ENCODE measurements at regions not wholly inside any gene's neighbourhood (a gene's known extent, or its start where the extent isn't known, plus 50 kb on each side); places are given as distances from the start of the nearest gene placed in this dataset.

DNA sequence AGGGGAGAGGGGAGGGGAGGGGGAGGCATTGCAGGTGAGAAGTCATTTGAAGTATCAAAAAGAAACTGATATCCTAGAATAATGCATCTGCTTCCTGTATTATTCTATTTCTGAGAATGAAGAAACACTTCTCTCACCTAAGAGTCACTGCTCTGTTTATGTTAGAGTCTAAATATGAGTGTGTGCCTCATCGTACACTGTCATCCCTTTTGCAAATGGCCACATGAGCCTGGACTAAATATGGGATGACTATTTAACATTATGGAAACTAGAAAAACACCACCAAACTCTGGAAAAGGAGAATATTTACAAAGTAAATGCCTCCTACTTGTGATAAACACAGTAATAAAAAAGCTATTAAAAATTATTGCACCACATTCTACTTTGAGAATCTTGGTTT lies 146.4 kb upstream of the NOCT start:
- TF ChIP-seq FOXM1 (IDR thresholded peaks at IDR 0.05; ENCODE audit: borderline replicate concordance, low read depth) (no peak), YY1 (IDR thresholded peaks at IDR 0.05; ENCODE audit: low read depth) (no peak), TEAD4 (IDR thresholded peaks at IDR 0.05) (no peak), ZBTB7A (IDR thresholded peaks at IDR 0.05; ENCODE audit: low read depth) (no peak), EGR1 (IDR thresholded peaks at IDR 0.05) (no peak), EP300 (IDR thresholded peaks at IDR 0.05; ENCODE audit: borderline replicate concordance) (no peak), RAD21 (IDR thresholded peaks at IDR 0.05; ENCODE audit: low read depth) (no peak), CREB1 (IDR thresholded peaks at IDR 0.05; ENCODE audit: low read depth) (no peak), TAF1 (IDR thresholded peaks at IDR 0.05; ENCODE audit: low read depth) (no peak)
- TF ChIP-seq, protein P1, sequence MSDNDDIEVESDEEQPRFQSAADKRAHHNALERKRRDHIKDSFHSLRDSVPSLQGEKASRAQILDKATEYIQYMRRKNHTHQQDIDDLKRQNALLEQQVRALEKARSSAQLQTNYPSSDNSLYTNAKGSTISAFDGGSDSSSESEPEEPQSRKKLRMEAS (IDR thresholded peaks at IDR 0.05), result no peak

DNA sequence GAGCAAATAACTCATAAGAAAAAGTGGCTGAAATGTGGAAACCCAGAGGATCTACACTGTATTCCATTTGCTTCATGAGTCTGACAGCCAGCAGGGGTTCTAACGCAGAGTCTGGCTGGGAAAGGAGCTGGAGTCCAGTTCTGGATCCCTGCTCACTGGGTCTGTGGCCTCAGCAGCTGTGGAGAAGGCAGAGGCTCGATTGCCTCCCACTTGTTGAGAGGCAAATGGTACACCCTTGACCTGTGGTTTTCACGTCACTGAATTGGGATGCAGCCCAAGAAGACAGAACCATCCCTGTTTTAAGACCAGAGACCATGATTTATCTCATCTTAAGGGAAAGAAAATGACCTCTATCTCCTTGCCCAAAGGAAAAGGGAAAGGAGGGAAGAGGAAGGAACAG lies 147.0 kb upstream of the NOCT start:
- TF ChIP-seq YY1 (IDR thresholded peaks at IDR 0.05; ENCODE audit: low read depth) (no peak), CEBPB (IDR thresholded peaks at IDR 0.05) (no peak), TCF12 (IDR thresholded peaks at IDR 0.05; ENCODE audit: low read depth) (no peak), ZBTB7A (IDR thresholded peaks at IDR 0.05; ENCODE audit: low read depth) (no peak)

DNA sequence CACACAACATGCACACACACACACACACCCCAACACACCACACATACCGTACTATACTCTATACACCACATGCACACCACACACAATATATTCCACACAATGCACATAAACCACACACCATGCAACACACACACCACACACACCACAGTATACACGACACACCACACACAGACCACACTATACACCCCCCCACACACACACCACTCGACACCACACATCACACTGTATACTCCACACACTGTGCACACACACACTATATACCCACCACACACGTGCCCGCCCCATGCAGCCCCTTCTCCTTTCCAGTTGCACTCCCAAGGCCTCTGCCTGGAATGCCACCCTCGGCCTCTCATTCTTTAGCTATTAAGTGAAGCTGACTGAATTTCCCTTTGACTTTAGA lies 148.2 kb upstream of the NOCT start:
- no peak for TF ChIP-seq CREB1 (IDR thresholded peaks at IDR 0.05; ENCODE audit: low read depth)
- TF ChIP-seq TCF12 (IDR thresholded peaks at IDR 0.05; ENCODE audit: low read depth), result no peak
- no peak for TF ChIP-seq EGR1 (IDR thresholded peaks at IDR 0.05)
- no peak for TF ChIP-seq FOXM1 (IDR thresholded peaks at IDR 0.05; ENCODE audit: borderline replicate concordance, low read depth)
- TF ChIP-seq, protein P1 (IDR thresholded peaks at IDR 0.05), result no peak
- TF ChIP-seq, protein P2, sequence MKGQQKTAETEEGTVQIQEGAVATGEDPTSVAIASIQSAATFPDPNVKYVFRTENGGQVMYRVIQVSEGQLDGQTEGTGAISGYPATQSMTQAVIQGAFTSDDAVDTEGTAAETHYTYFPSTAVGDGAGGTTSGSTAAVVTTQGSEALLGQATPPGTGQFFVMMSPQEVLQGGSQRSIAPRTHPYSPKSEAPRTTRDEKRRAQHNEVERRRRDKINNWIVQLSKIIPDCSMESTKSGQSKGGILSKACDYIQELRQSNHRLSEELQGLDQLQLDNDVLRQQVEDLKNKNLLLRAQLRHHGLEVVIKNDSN (IDR thresholded peaks at IDR 0.05), result no peak

DNA sequence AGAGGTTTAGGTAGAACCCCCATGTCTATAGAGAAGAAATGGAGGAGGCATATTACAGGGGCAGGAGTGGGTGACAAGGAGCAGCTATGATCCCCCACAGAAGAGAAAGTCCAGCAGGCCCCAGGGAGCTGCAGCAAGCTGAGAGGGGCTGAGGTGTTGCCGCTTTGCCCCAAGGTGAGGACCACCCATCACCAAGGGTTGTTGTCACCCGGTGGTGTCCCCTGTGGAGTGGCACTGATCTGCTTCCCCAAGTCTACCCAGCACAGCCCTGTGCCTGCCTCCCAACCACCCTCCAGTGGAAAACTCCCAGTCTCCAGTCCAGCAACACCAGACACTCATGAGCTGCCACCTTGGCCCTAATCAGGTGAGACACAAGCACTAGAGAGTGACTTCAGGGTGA lies 149.3 kb upstream of the NOCT start:
- TF ChIP-seq, protein P1 (IDR thresholded peaks at IDR 0.05), result no peak
- no peak for TF ChIP-seq RAD21 (IDR thresholded peaks at IDR 0.05; ENCODE audit: low read depth)
- no peak for TF ChIP-seq TCF12 (IDR thresholded peaks at IDR 0.05; ENCODE audit: low read depth)
- TF ChIP-seq, protein P2 (IDR thresholded peaks at IDR 0.05), result no peak
- no peak for TF ChIP-seq NFIC (IDR thresholded peaks at IDR 0.05)
- TF ChIP-seq ZBTB7A (IDR thresholded peaks at IDR 0.05; ENCODE audit: low read depth), result no peak
- TF ChIP-seq EP300 (IDR thresholded peaks at IDR 0.05; ENCODE audit: borderline replicate concordance), result no peak
- TF ChIP-seq YY1 (IDR thresholded peaks at IDR 0.05; ENCODE audit: low read depth), result no peak
- no peak for TF ChIP-seq CREB1 (IDR thresholded peaks at IDR 0.05; ENCODE audit: low read depth)
- no peak for TF ChIP-seq FOXM1 (IDR thresholded peaks at IDR 0.05; ENCODE audit: borderline replicate concordance, low read depth)
- TF ChIP-seq CEBPB (IDR thresholded peaks at IDR 0.05), result no peak
- TF ChIP-seq EGR1 (IDR thresholded peaks at IDR 0.05), result no peak
- TF ChIP-seq TEAD4 (IDR thresholded peaks at IDR 0.05), result no peak
- TF ChIP-seq TAF1 (IDR thresholded peaks at IDR 0.05; ENCODE audit: low read depth), result no peak
- TF ChIP-seq, protein P3, sequence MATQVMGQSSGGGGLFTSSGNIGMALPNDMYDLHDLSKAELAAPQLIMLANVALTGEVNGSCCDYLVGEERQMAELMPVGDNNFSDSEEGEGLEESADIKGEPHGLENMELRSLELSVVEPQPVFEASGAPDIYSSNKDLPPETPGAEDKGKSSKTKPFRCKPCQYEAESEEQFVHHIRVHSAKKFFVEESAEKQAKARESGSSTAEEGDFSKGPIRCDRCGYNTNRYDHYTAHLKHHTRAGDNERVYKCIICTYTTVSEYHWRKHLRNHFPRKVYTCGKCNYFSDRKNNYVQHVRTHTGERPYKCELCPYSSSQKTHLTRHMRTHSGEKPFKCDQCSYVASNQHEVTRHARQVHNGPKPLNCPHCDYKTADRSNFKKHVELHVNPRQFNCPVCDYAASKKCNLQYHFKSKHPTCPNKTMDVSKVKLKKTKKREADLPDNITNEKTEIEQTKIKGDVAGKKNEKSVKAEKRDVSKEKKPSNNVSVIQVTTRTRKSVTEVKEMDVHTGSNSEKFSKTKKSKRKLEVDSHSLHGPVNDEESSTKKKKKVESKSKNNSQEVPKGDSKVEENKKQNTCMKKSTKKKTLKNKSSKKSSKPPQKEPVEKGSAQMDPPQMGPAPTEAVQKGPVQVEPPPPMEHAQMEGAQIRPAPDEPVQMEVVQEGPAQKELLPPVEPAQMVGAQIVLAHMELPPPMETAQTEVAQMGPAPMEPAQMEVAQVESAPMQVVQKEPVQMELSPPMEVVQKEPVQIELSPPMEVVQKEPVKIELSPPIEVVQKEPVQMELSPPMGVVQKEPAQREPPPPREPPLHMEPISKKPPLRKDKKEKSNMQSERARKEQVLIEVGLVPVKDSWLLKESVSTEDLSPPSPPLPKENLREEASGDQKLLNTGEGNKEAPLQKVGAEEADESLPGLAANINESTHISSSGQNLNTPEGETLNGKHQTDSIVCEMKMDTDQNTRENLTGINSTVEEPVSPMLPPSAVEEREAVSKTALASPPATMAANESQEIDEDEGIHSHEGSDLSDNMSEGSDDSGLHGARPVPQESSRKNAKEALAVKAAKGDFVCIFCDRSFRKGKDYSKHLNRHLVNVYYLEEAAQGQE (IDR thresholded peaks at IDR 0.05; ENCODE audit: low read depth), result no peak

DNA sequence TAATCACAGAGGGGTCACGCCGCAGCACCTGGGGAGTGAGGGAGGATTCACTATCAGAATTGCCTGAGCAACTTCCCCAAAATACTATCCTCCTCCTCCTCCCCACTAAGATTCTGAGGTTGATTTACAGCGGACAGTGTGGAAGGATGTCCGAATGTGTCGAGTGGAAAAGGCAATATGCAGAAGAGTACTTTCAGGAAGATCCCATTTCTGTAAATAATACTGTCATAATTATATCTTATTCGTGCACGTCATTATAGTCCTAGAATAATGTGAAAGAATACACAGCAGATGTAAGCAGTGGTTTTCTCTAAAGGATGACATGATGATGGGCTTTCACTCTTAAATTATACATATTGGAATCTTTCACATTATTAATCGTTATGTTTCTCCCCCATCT lies 149.8 kb upstream of the NOCT start:
- TF ChIP-seq ZBTB7A (IDR thresholded peaks at IDR 0.05; ENCODE audit: low read depth), result no peak
- TF ChIP-seq TAF1 (IDR thresholded peaks at IDR 0.05; ENCODE audit: low read depth), result no peak
- TF ChIP-seq EP300 (IDR thresholded peaks at IDR 0.05; ENCODE audit: borderline replicate concordance), result no peak
- TF ChIP-seq, protein P2 (IDR thresholded peaks at IDR 0.05), result no peak
- TF ChIP-seq YY1 (IDR thresholded peaks at IDR 0.05; ENCODE audit: low read depth), result no peak
- TF ChIP-seq, protein P1 (IDR thresholded peaks at IDR 0.05), result no peak
- no peak for TF ChIP-seq FOXM1 (IDR thresholded peaks at IDR 0.05; ENCODE audit: borderline replicate concordance, low read depth)
- TF ChIP-seq CREB1 (IDR thresholded peaks at IDR 0.05; ENCODE audit: low read depth), result no peak
- no peak for TF ChIP-seq EGR1 (IDR thresholded peaks at IDR 0.05)
- TF ChIP-seq, protein P3 (IDR thresholded peaks at IDR 0.05; ENCODE audit: low read depth), result no peak
- no peak for TF ChIP-seq RAD21 (IDR thresholded peaks at IDR 0.05; ENCODE audit: low read depth)
- no peak for TF ChIP-seq TEAD4 (IDR thresholded peaks at IDR 0.05)
- no peak for TF ChIP-seq TCF12 (IDR thresholded peaks at IDR 0.05; ENCODE audit: low read depth)
- TF ChIP-seq CEBPB (IDR thresholded peaks at IDR 0.05), result no peak
- no peak for TF ChIP-seq NFIC (IDR thresholded peaks at IDR 0.05)

Data from Ishikawa (cell line).